ENCODE measurements at regions not wholly inside any gene's neighbourhood (a gene's known extent, or its start where the extent isn't known, plus 50 kb on each side); places are given as distances from the start of the nearest gene placed in this dataset.
"Not testable (repeated sequence)": the region's sequence is repeated elsewhere in the genome, so short reads cannot be mapped to it uniquely, and the experiment has no call there.

GRCh38 chr6:49304393-49304792 lies 158.7 kb downstream of the MMUT start:
- not testable (repeated sequence) for TF ChIP-seq RARB (CRISPR knock-in tag; IDR thresholded peaks at IDR 0.05); ZFP30 (CRISPR knock-in tag; IDR thresholded peaks at IDR 0.05); CREB5 (CRISPR knock-in tag; IDR thresholded peaks at IDR 0.05; ENCODE audit: low read depth); PATZ1 (CRISPR knock-in tag; IDR thresholded peaks at IDR 0.05; ENCODE audit: borderline replicate concordance); BACH2 (CRISPR knock-in tag; IDR thresholded peaks at IDR 0.05; ENCODE audit: borderline replicate concordance); TOX (CRISPR knock-in tag; IDR thresholded peaks at IDR 0.05; ENCODE audit: borderline replicate concordance); TSHZ2 (CRISPR knock-in tag; IDR thresholded peaks at IDR 0.05); ZNF8 (CRISPR knock-in tag; IDR thresholded peaks at IDR 0.05); ZFP3 (CRISPR knock-in tag; IDR thresholded peaks at IDR 0.05); ARNTL (CRISPR knock-in tag; IDR thresholded peaks at IDR 0.05; ENCODE audit: borderline replicate concordance, low read depth); SNAI2 (CRISPR knock-in tag; IDR thresholded peaks at IDR 0.05)

Measured in SK-N-SH treated with all-trans-retinoic acid at 6 μM for 48 hours (cell line).